CD14-positive monocyte (primary cell): ENCODE measurements at regions not wholly inside any gene's neighbourhood (a gene's known extent, or its start where the extent isn't known, plus 50 kb on each side); places are given as distances from the start of the nearest gene placed in this dataset.

ENCODE experiments used
- DNase-seq, 3 donors: peaks; one replicate each; pipeline ENCODE4 v3.0.0-alpha.2; 2011 to 2022
- H2AFZ ChIP-seq: 2 replicates; pipeline ENCODE4 v1.6.0; 2012; ENCODE audit warnings: mild to moderate bottlenecking, low read depth, low read length, inconsistent platforms; ENCODE audit not compliant: insufficient read depth, poor library complexity, severe bottlenecking
- H3K27ac ChIP-seq, 2 donors: 1 replicate in 1 of 2; 2 replicates in 1 of 2; pipeline ENCODE4 v1.5.1; 2012 to 2013; ENCODE audit warnings: low read length in 2 of 2, control low read depth in 1 of 2, inconsistent platforms in 1 of 2, low read depth in 1 of 2, mild to moderate bottlenecking in 1 of 2
- H3K27me3 ChIP-seq, 2 donors: one replicate each; pipeline versions ENCODE4 v1.6.0 to v1.6.1; 2011 to 2013; ENCODE audit warnings: low read length in 2 of 2; ENCODE audit not compliant: control insufficient read depth in 2 of 2, insufficient read depth in 2 of 2
- H3K36me3 ChIP-seq, 2 donors: replicated peaks in 1 of 2; 1 replicate in 1 of 2; 2 replicates in 1 of 2; pipeline versions ENCODE4 v1.5.1 to v1.6.1; 2012 to 2013; ENCODE audit warnings: low read length in 2 of 2, control low read depth in 1 of 2, inconsistent platforms in 1 of 2, mild to moderate bottlenecking in 1 of 2; ENCODE audit not compliant: insufficient read depth in 2 of 2, control insufficient read depth in 1 of 2
- H3K4me1 ChIP-seq, 2 donors: 1 replicate in 1 of 2; 2 replicates in 1 of 2; pipeline versions ENCODE4 v1.5.1 to v1.6.1; 2012 to 2013; ENCODE audit warnings: low read length in 2 of 2, control low read depth in 1 of 2, inconsistent platforms in 1 of 2, mild to moderate bottlenecking in 1 of 2, moderate library complexity in 1 of 2; ENCODE audit not compliant: insufficient read depth in 2 of 2, control insufficient read depth in 1 of 2
- H3K4me2 ChIP-seq: replicated peaks from 2 replicates; pipeline ENCODE3; 2012; ENCODE audit warnings: low read length, moderate library complexity, mild to moderate bottlenecking; ENCODE audit not compliant: poor library complexity, severe bottlenecking; ENCODE audit errors: extremely low read depth
- H3K4me3 ChIP-seq, 3 experiments: fragments of 200-600 bp in 1 of 3; sonication (generic) in 1 of 3; replicated peaks in 1 of 3; 1 replicate in 2 of 3; 2 replicates in 1 of 3; pipeline ENCODE4 v1.5.1; 2011 to 2013; ENCODE audit warnings: low read length in 3 of 3, mild to moderate bottlenecking in 3 of 3, control low read depth in 2 of 3, low read depth in 2 of 3, inconsistent platforms in 1 of 3, moderate library complexity in 1 of 3
- H3K79me2 ChIP-seq: 2 replicates; pipeline ENCODE4 v1.6.0; 2012; ENCODE audit warnings: mild to moderate bottlenecking, control low read depth, inconsistent platforms, low read length, moderate library complexity; ENCODE audit not compliant: insufficient read depth
- H3K9ac ChIP-seq: 2 replicates; pipeline ENCODE4 v1.6.0; 2017; ENCODE audit warnings: low read length, mild to moderate bottlenecking; ENCODE audit not compliant: insufficient read depth, poor library complexity, severe bottlenecking
- H3K9me3 ChIP-seq, 2 donors: replicated peaks in 1 of 2; 1 replicate in 1 of 2; 2 replicates in 1 of 2; pipeline versions ENCODE4 v1.5.1 to v1.6.1; 2012 to 2013; ENCODE audit warnings: low read length in 2 of 2, control low read depth in 1 of 2; ENCODE audit not compliant: control insufficient read depth in 1 of 2, insufficient read depth in 1 of 2
- H4K20me1 ChIP-seq: 2 replicates; pipeline ENCODE4 v1.6.0; 2012; ENCODE audit warnings: mild to moderate bottlenecking, low read length, control low read depth, moderate library complexity; ENCODE audit not compliant: insufficient read depth
- H3K27ac Mint-ChIP-seq, 7 donors: one replicate each; pipeline ENCODE4 v1.8.0; 2020; ENCODE audit warnings: mild to moderate bottlenecking in 7 of 7, mixed read lengths in 7 of 7, moderate library complexity in 6 of 7, inconsistent platforms in 2 of 7
- H3K27me3 Mint-ChIP-seq, 3 donors: one replicate each; pipeline ENCODE4 v1.8.0; 2021 to 2022; ENCODE audit warnings: low read depth in 3 of 3, mild to moderate bottlenecking in 3 of 3, mixed read lengths in 3 of 3, moderate library complexity in 3 of 3, inconsistent platforms in 1 of 3
- H3K36me3 Mint-ChIP-seq, 2 donors: one replicate each; pipeline ENCODE4 v1.8.0; 2020; ENCODE audit warnings: mixed read lengths in 2 of 2, inconsistent platforms in 1 of 2, mild to moderate bottlenecking in 1 of 2
- H3K4me1 Mint-ChIP-seq: one replicate; pipeline ENCODE4 v1.8.0; 2020; ENCODE audit warnings: mild to moderate bottlenecking, mixed read lengths
- H3K4me3 Mint-ChIP-seq, 2 donors: one replicate each; pipeline ENCODE4 v1.8.0; 2020; ENCODE audit warnings: mild to moderate bottlenecking in 2 of 2, mixed read lengths in 2 of 2, moderate library complexity in 1 of 2
- H3K9me3 Mint-ChIP-seq, 7 donors: one replicate each; pipeline ENCODE4 v1.8.0; 2020 to 2022; ENCODE audit warnings: mixed read lengths in 7 of 7, mild to moderate bottlenecking in 6 of 7, moderate library complexity in 6 of 7, inconsistent platforms in 2 of 7
- WGBS: methylation state at CpG from one replicate; pipeline ENCODE4 v1.1.5; 2013; ENCODE audit warnings: missing lambda C conversion rate; ENCODE audit not compliant: insufficient coverage; 5-methylcytosine and 5-hydroxymethylcytosine counted together
- intact Hi-C, 2 donors: fragments of 100-400 bp; cut with micrococcal nuclease; formaldehyde crosslinking; loops; one replicate each; pipeline versions ENCODE4 v1.15.0 to v1.15.1; 2023
- TF ChIP-seq, protein P1 (sequence below): fragments of 200-600 bp; IDR thresholded peaks from one replicate; pipeline ENCODE4 v1.8.0; 2022; ENCODE audit warnings: antibody characterized with exemption, mild to moderate bottlenecking

DNA sequence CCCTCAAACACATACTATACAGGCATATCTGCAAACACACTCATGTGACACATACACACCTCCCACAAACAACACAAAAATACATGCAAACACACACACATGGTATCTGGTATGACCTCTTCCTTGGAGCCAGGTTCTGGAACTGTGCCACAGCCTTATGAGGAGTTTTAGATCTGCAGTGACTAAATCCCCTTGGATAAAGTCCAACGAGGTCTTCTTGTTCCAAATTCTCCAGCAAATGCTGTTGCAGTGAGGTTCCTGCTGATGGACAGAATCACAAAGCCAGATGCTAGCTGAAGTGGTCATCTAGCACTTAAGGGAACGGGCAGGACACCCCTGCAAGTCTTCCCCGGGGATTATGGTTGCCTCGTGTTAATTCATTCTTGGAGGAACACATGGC is 54.5 kb upstream of the DAPL1 start:
- Histone ChIP-seq H3K27ac (no peak overlapping the region), H2AFZ (no peak overlapping the region), H3K36me3 (no peaks in the 10 kb centered on the region), H3K4me3 (no peak overlapping the region), H3K4me2 (no peak overlapping the region), H3K9ac (no peak overlapping the region), H4K20me1 (no peaks in the 10 kb centered on the region), H3K27me3 (no peaks in the 10 kb centered on the region), H3K79me2 (no peaks in the 10 kb centered on the region), H3K9me3 (no peaks in the 10 kb centered on the region), H3K4me1 (no peaks in the 10 kb centered on the region)
- H3K27ac Mint-ChIP-seq = no peak overlapping the region
- TF ChIP-seq, protein P1, sequence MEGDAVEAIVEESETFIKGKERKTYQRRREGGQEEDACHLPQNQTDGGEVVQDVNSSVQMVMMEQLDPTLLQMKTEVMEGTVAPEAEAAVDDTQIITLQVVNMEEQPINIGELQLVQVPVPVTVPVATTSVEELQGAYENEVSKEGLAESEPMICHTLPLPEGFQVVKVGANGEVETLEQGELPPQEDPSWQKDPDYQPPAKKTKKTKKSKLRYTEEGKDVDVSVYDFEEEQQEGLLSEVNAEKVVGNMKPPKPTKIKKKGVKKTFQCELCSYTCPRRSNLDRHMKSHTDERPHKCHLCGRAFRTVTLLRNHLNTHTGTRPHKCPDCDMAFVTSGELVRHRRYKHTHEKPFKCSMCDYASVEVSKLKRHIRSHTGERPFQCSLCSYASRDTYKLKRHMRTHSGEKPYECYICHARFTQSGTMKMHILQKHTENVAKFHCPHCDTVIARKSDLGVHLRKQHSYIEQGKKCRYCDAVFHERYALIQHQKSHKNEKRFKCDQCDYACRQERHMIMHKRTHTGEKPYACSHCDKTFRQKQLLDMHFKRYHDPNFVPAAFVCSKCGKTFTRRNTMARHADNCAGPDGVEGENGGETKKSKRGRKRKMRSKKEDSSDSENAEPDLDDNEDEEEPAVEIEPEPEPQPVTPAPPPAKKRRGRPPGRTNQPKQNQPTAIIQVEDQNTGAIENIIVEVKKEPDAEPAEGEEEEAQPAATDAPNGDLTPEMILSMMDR = no peak
- no peak overlapping the region for H3K4me3 Mint-ChIP-seq
- intact Hi-C loops = no loop called here
- H3K9me3 Mint-ChIP-seq = peaks cover 0 to 5% (median 0%) of the 10 kb centered on the region in 7 donors
- WGBS = 93% methylated on average over 3 of the region's 4 CpGs
- DNase-seq = no peak
- peaks cover 10% of the 10 kb centered on the region for H3K4me1 Mint-ChIP-seq
- peaks cover 6 to 10% (median 8%) of the 10 kb centered on the region in 3 donors for H3K27me3 Mint-ChIP-seq
- H3K36me3 Mint-ChIP-seq = no peaks in the 10 kb centered on the region

DNA sequence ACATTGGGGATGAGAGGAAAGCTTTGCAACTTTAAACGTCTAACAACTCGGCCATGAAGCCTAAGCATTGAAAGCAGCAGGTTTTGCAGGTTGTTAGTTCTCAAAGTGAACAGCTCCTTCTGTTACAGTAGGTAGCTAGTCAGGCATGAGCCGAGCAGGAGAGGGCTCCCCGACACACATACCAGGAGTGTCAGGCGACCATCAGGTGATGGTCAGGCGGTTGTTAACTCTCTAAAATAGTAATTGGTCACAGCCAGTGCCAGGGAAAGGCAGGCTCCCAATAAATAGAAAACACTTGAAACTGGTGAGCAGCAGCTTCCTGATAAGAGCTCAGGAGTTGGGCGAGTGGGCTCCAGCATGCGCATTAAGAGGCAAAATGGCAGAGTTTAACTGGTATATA is 53.5 kb upstream of the DAPL1 start:
- no peak overlapping the region for H3K9ac ChIP-seq
- no peaks in the 10 kb centered on the region for H3K9me3 ChIP-seq
- Mint-ChIP-seq H3K27ac (no peak overlapping the region), H3K4me1 (peaks cover 10% of the 10 kb centered on the region), H3K36me3 (no peaks in the 10 kb centered on the region), H3K9me3 (peaks cover 0 to 5% (median 0%) of the 10 kb centered on the region in 7 donors), H3K4me3 (no peak overlapping the region), H3K27me3 (peaks cover 8 to 18% (median 11%) of the 10 kb centered on the region in 3 donors)
- H3K79me2 ChIP-seq = no peaks in the 10 kb centered on the region
- H3K4me2 ChIP-seq = no peak overlapping the region
- WGBS = 91% methylated on average over 6 of the region's 8 CpGs
- no peak overlapping the region for H3K4me3 ChIP-seq
- no peak overlapping the region for H3K27ac ChIP-seq
- H3K27me3 ChIP-seq = peaks cover 0 to 3% of the 10 kb centered on the region in 2 donors
- no peak for DNase-seq
- H3K36me3 ChIP-seq = no peaks in the 10 kb centered on the region
- TF ChIP-seq, protein P1 = no peak
- no peaks in the 10 kb centered on the region for H4K20me1 ChIP-seq
- H3K4me1 ChIP-seq = no peaks in the 10 kb centered on the region
- intact Hi-C loops = no loop called here
- H2AFZ ChIP-seq = no peak overlapping the region
